ENCODE measurements at regions not wholly inside any gene's neighbourhood (a gene's known extent, or its start where the extent isn't known, plus 50 kb on each side); places are given as distances from the start of the nearest gene placed in this dataset.

- TF ChIP-seq, protein P1, sequence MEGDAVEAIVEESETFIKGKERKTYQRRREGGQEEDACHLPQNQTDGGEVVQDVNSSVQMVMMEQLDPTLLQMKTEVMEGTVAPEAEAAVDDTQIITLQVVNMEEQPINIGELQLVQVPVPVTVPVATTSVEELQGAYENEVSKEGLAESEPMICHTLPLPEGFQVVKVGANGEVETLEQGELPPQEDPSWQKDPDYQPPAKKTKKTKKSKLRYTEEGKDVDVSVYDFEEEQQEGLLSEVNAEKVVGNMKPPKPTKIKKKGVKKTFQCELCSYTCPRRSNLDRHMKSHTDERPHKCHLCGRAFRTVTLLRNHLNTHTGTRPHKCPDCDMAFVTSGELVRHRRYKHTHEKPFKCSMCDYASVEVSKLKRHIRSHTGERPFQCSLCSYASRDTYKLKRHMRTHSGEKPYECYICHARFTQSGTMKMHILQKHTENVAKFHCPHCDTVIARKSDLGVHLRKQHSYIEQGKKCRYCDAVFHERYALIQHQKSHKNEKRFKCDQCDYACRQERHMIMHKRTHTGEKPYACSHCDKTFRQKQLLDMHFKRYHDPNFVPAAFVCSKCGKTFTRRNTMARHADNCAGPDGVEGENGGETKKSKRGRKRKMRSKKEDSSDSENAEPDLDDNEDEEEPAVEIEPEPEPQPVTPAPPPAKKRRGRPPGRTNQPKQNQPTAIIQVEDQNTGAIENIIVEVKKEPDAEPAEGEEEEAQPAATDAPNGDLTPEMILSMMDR (IDR thresholded peaks at IDR 0.05; ENCODE audit: borderline replicate concordance, extremely low read depth, low read length, poor library complexity, severe bottlenecking) = no peak
- TF ChIP-seq EZH2 (IDR thresholded peaks at IDR 0.05; ENCODE audit: borderline replicate concordance, low read depth, low read length, severe bottlenecking) = no peak
These were observed 287.3 kb downstream of the IRX2 start for GRCh38 chr5:2464141-2464540.

All from DND-41 (cell line).